ENCODE measurements at regions not wholly inside any gene's neighbourhood (a gene's known extent, or its start where the extent isn't known, plus 50 kb on each side); places are given as distances from the start of the nearest gene placed in this dataset.

- H3K36me3 Mint-ChIP-seq (ENCODE audit: insufficient read depth) = no peaks in the 10 kb centered on the region
- DNase-seq (no peak), ATAC-seq (replicated peaks) (no peak)
Observed at GRCh38 chr4:124177647-124178425, 534.7 kb downstream of the ANKRD50 start.

GRCh38 chr4:124178449-124179021 is 534.0 kb downstream of the ANKRD50 start:
- Mint-ChIP-seq H3K4me3 (no peak overlapping the region), H3K27me3 (no peaks in the 10 kb centered on the region), H3K27ac (no peak overlapping the region), H3K9me3 (peaks cover 0 to 2% of the 10 kb centered on the region in 2 donors), H3K36me3 (ENCODE audit: insufficient read depth) (no peaks in the 10 kb centered on the region), H3K4me1 (ENCODE audit: low read depth in 2 of 2) (no peaks in the 10 kb centered on the region)
- no peak for DNase-seq
- ATAC-seq (replicated peaks) = no peak

More at GRCh38 chr4:124177647-124178425, 534.7 kb downstream of the ANKRD50 start:
- Mint-ChIP-seq H3K4me1 (ENCODE audit: low read depth in 2 of 2) (no peaks in the 10 kb centered on the region), H3K27me3 (no peaks in the 10 kb centered on the region), H3K9me3 (peaks cover 0 to 2% of the 10 kb centered on the region in 2 donors), H3K4me3 (no peak overlapping the region), H3K27ac (no peak overlapping the region)

- Mint-ChIP-seq H3K36me3 (ENCODE audit: insufficient read depth) (no peaks in the 10 kb centered on the region), H3K9me3 (peaks cover 0 to 2% of the 10 kb centered on the region in 2 donors), H3K27me3 (no peaks in the 10 kb centered on the region), H3K4me1 (ENCODE audit: low read depth in 2 of 2) (no peaks in the 10 kb centered on the region), H3K4me3 (no peak overlapping the region), H3K27ac (no peak overlapping the region)
- no peak for DNase-seq
- no peak for ATAC-seq (replicated peaks)
Observed at GRCh38 chr4:124179506-124180186, 532.9 kb downstream of the ANKRD50 start.

- peaks cover 0 to 2% of the 10 kb centered on the region in 2 donors for H3K9me3 Mint-ChIP-seq
- H3K27ac Mint-ChIP-seq = no peak overlapping the region
- DNase-seq (no peak), ATAC-seq (replicated peaks) (no peak)
- no peak overlapping the region for H3K4me3 Mint-ChIP-seq
- H3K4me1 Mint-ChIP-seq (ENCODE audit: low read depth in 2 of 2) = no peaks in the 10 kb centered on the region
- no peaks in the 10 kb centered on the region for H3K27me3 Mint-ChIP-seq
- H3K36me3 Mint-ChIP-seq (ENCODE audit: insufficient read depth) = no peaks in the 10 kb centered on the region
Observed at GRCh38 chr4:124181039-124181438, 531.5 kb downstream of the ANKRD50 start.

GRCh38 chr4:124183231-124183630 is 529.3 kb downstream of the ANKRD50 start:
- Mint-ChIP-seq H3K27me3 (no peaks in the 10 kb centered on the region), H3K9me3 (peaks cover 0 to 2% of the 10 kb centered on the region in 2 donors), H3K4me1 (ENCODE audit: low read depth in 2 of 2) (no peaks in the 10 kb centered on the region), H3K36me3 (ENCODE audit: insufficient read depth) (no peaks in the 10 kb centered on the region), H3K4me3 (no peak overlapping the region), H3K27ac (no peak overlapping the region)
- DNase-seq = no peak
- no peak for ATAC-seq (replicated peaks)

- no peak overlapping the region for H3K27ac Mint-ChIP-seq
- H3K27me3 Mint-ChIP-seq = no peaks in the 10 kb centered on the region
- ATAC-seq (replicated peaks) = no peak
- H3K36me3 Mint-ChIP-seq (ENCODE audit: insufficient read depth) = no peaks in the 10 kb centered on the region
- DNase-seq = no peak
- H3K4me3 Mint-ChIP-seq = no peak overlapping the region
- no peaks in the 10 kb centered on the region for H3K4me1 Mint-ChIP-seq (ENCODE audit: low read depth in 2 of 2)
- peaks cover 0 to 2% of the 10 kb centered on the region in 2 donors for H3K9me3 Mint-ChIP-seq
Observed at GRCh38 chr4:124183926-124184325, 528.6 kb downstream of the ANKRD50 start.

GRCh38 chr4:124184792-124185191 is 527.7 kb downstream of the ANKRD50 start:
- Mint-ChIP-seq H3K36me3 (ENCODE audit: insufficient read depth) (no peaks in the 10 kb centered on the region), H3K4me1 (ENCODE audit: low read depth in 2 of 2) (no peaks in the 10 kb centered on the region), H3K27me3 (no peaks in the 10 kb centered on the region), H3K9me3 (peaks cover 0 to 2% of the 10 kb centered on the region in 2 donors), H3K27ac (no peak overlapping the region), H3K4me3 (no peak overlapping the region)
- ATAC-seq (replicated peaks) (no peak), DNase-seq (no peak)

GRCh38 chr4:124188595-124188994 is 523.9 kb downstream of the ANKRD50 start:
- Mint-ChIP-seq H3K9me3 (no peaks in the 10 kb centered on the region), H3K4me1 (ENCODE audit: low read depth in 2 of 2) (no peaks in the 10 kb centered on the region), H3K27ac (no peak overlapping the region), H3K27me3 (no peaks in the 10 kb centered on the region), H3K36me3 (ENCODE audit: insufficient read depth) (no peaks in the 10 kb centered on the region), H3K4me3 (no peak overlapping the region)
- no peak for DNase-seq
- ATAC-seq (replicated peaks) = no peak

GRCh38 chr4:124189545-124189944 is 523.0 kb downstream of the ANKRD50 start:
- no peaks in the 10 kb centered on the region for H3K36me3 Mint-ChIP-seq (ENCODE audit: insufficient read depth)
- DNase-seq (no peak), ATAC-seq (replicated peaks) (no peak)
- no peaks in the 10 kb centered on the region for H3K4me1 Mint-ChIP-seq (ENCODE audit: low read depth in 2 of 2)
- H3K4me3 Mint-ChIP-seq = no peak overlapping the region
- no peaks in the 10 kb centered on the region for H3K27me3 Mint-ChIP-seq
- H3K27ac Mint-ChIP-seq = no peak overlapping the region
- H3K9me3 Mint-ChIP-seq = no peaks in the 10 kb centered on the region

GRCh38 chr4:124191329-124191728 is 521.2 kb downstream of the ANKRD50 start:
- H3K4me1 Mint-ChIP-seq (ENCODE audit: low read depth in 2 of 2) = no peaks in the 10 kb centered on the region
- H3K4me3 Mint-ChIP-seq = no peak overlapping the region
- no peak overlapping the region for H3K27ac Mint-ChIP-seq
- no peaks in the 10 kb centered on the region for H3K36me3 Mint-ChIP-seq (ENCODE audit: insufficient read depth)
- DNase-seq (no peak), ATAC-seq (replicated peaks) (no peak)
- no peaks in the 10 kb centered on the region for H3K27me3 Mint-ChIP-seq
- H3K9me3 Mint-ChIP-seq = peaks cover 2 to 11% of the 10 kb centered on the region in 2 donors

- H3K4me1 Mint-ChIP-seq (ENCODE audit: low read depth in 2 of 2) = no peaks in the 10 kb centered on the region
- ATAC-seq (replicated peaks) (no peak), DNase-seq (no peak)
- H3K36me3 Mint-ChIP-seq (ENCODE audit: insufficient read depth) = no peaks in the 10 kb centered on the region
- no peak overlapping the region for H3K4me3 Mint-ChIP-seq
- H3K27me3 Mint-ChIP-seq = no peaks in the 10 kb centered on the region
- peaks cover 5 to 17% of the 10 kb centered on the region in 2 donors for H3K9me3 Mint-ChIP-seq
- H3K27ac Mint-ChIP-seq = no peak overlapping the region
Observed at GRCh38 chr4:124192544-124192943, 520.0 kb downstream of the ANKRD50 start.

GRCh38 chr4:124199185-124199584 is 513.3 kb downstream of the ANKRD50 start:
- H3K27me3 Mint-ChIP-seq = no peaks in the 10 kb centered on the region
- H3K36me3 Mint-ChIP-seq (ENCODE audit: insufficient read depth) = no peaks in the 10 kb centered on the region
- DNase-seq (no peak), ATAC-seq (replicated peaks) (no peak)
- no peak overlapping the region for H3K4me3 Mint-ChIP-seq
- H3K27ac Mint-ChIP-seq = no peak overlapping the region
- no peaks in the 10 kb centered on the region for H3K4me1 Mint-ChIP-seq (ENCODE audit: low read depth in 2 of 2)
- peaks cover 5 to 17% of the 10 kb centered on the region in 2 donors for H3K9me3 Mint-ChIP-seq

GRCh38 chr4:124199755-124200154 is 512.8 kb downstream of the ANKRD50 start:
- Mint-ChIP-seq H3K27me3 (no peaks in the 10 kb centered on the region), H3K4me1 (ENCODE audit: low read depth in 2 of 2) (no peaks in the 10 kb centered on the region), H3K4me3 (no peak overlapping the region), H3K27ac (no peak overlapping the region), H3K36me3 (ENCODE audit: insufficient read depth) (no peaks in the 10 kb centered on the region), H3K9me3 (peaks cover 5 to 17% of the 10 kb centered on the region in 2 donors)
- no peak for DNase-seq
- ATAC-seq (replicated peaks) = no peak

GRCh38 chr4:124201636-124202035 is 510.9 kb downstream of the ANKRD50 start:
- H3K4me3 Mint-ChIP-seq = no peak overlapping the region
- no peak overlapping the region for H3K27ac Mint-ChIP-seq
- no peak for ATAC-seq (replicated peaks)

More at GRCh38 chr4:124201636-124202035, 510.9 kb downstream of the ANKRD50 start:
- H3K27me3 Mint-ChIP-seq = no peaks in the 10 kb centered on the region
- no peaks in the 10 kb centered on the region for H3K36me3 Mint-ChIP-seq (ENCODE audit: insufficient read depth)
- H3K4me1 Mint-ChIP-seq (ENCODE audit: low read depth in 2 of 2) = no peaks in the 10 kb centered on the region
- no peak for DNase-seq
- H3K9me3 Mint-ChIP-seq = peaks cover under 1 to 10% of the 10 kb centered on the region in 2 donors
